RWPE1 (cell line): ENCODE measurements at regions not wholly inside any gene's neighbourhood (a gene's known extent, or its start where the extent isn't known, plus 50 kb on each side); places are given as distances from the start of the nearest gene placed in this dataset.

Source experiments
- CTCF ChIA-PET: fragments of 350-600 bp; sonication (Branson Sonifier 250); formaldehyde crosslinking; extraction: SDS; loops from one replicate; lab custom pipeline; 2021; lab: Yijun Ruan, JAX
- POLR2A ChIA-PET: fragments of 400-600 bp; formaldehyde crosslinking; extraction: SDS; loops from one replicate; lab custom pipeline; 2020; ENCODE audit warnings: antibody characterized with exemption; ENCODE audit not compliant: low non-redundant PET; lab: Yijun Ruan, JAX
- DNase-seq: peaks from one replicate; pipeline ENCODE4 v3.0.0; 2012; ENCODE audit warnings: low spot score
- H3K27ac ChIP-seq: fragments of 450-650 bp; 2 replicates; pipeline ENCODE4 v1.5.1; 2017
- CTCF ChIP-seq: fragments of 450-650 bp; conservative IDR thresholded peaks from 2 replicates; pipeline ENCODE4 v1.5.1; 2017; ENCODE audit warnings: low read depth, mild to moderate bottlenecking

- TF ChIP-seq CTCF = no peak
- DNase-seq = no peak
- POLR2A ChIA-PET = no interaction called here
Observed at GRCh38 chr14:98200601-98201000, 1071.4 kb downstream of the BCL11B start.

GRCh38 chr14:98203421-98203820 is 1068.6 kb downstream of the BCL11B start:
- H3K27ac ChIP-seq = no peak overlapping the region
- no peak for TF ChIP-seq CTCF
- CTCF ChIA-PET = no interaction called here
- POLR2A ChIA-PET = no interaction called here
- DNase-seq = no peak

More at GRCh38 chr14:98200601-98201000, 1071.4 kb downstream of the BCL11B start:
- CTCF ChIA-PET = no interaction called here
- no peak overlapping the region for H3K27ac ChIP-seq

GRCh38 chr14:98204139-98204538 is 1067.9 kb downstream of the BCL11B start:
- ChIA-PET POLR2A (no interaction called here), CTCF (no interaction called here)
- no peak for DNase-seq
- TF ChIP-seq CTCF = no peak
- no peak overlapping the region for H3K27ac ChIP-seq

- ChIA-PET CTCF (no interaction called here), POLR2A (no interaction called here)
- no peak for DNase-seq
- H3K27ac ChIP-seq = no peak overlapping the region
- TF ChIP-seq CTCF = no peak
Observed at GRCh38 chr14:98207415-98207814, 1064.6 kb downstream of the BCL11B start.

GRCh38 chr14:98208211-98208611 is 1063.8 kb downstream of the BCL11B start:
- DNase-seq = no peak
- H3K27ac ChIP-seq = no peak overlapping the region
- ChIA-PET CTCF (no interaction called here), POLR2A (no interaction called here)
- TF ChIP-seq CTCF = no peak

- POLR2A ChIA-PET = no interaction called here
- no peak for TF ChIP-seq CTCF
- CTCF ChIA-PET = interaction anchor here (1.4 kb wide), 1 partner anchor 230 kb away, joined by 3 read pairs; no protein-coding TSS in a partner anchor
- no peak overlapping the region for H3K27ac ChIP-seq
- DNase-seq = no peak
Observed at GRCh38 chr14:98208943-98209342, 1063.1 kb downstream of the BCL11B start.
